DMS79 treated with DMSO at 0.1 percent for 48 hours (cell line): ENCODE measurements at regions not wholly inside any gene's neighbourhood (a gene's known extent, or its start where the extent isn't known, plus 50 kb on each side); places are given as distances from the start of the nearest gene placed in this dataset.
"Not testable (repeated sequence)": the region's sequence is repeated elsewhere in the genome, so short reads cannot be mapped to it uniquely, and the experiment has no call there.

Experiments used
- DNase-seq: peaks from one replicate; lab custom pipeline; 2025; lab: John Stamatoyannopoulos, UW

- DNase-seq = not testable (repeated sequence)
Measured at GRCh38 chr2:85941490-85941889, 52.7 kb upstream of the ST3GAL5 start.

- no peak for DNase-seq
Measured at GRCh38 chr2:85939131-85939530, 50.3 kb upstream of the ST3GAL5 start.
